DOHH2 (cell line): ENCODE measurements at regions not wholly inside any gene's neighbourhood (a gene's known extent, or its start where the extent isn't known, plus 50 kb on each side); places are given as distances from the start of the nearest gene placed in this dataset.

Experiments
- EZH2phosphoT487 ChIP-seq: fragments of 200-600 bp; sonication (generic); IDR thresholded peaks from 2 replicates; pipeline ENCODE4 v1.6.1; 2017; ENCODE audit warnings: borderline replicate concordance, mild to moderate bottlenecking, antibody characterized with exemption, low read length, moderate library complexity, mixed read lengths
- TF ChIP-seq, protein P1 (sequence below): fragments of 200-600 bp; sonication (generic); IDR thresholded peaks from one replicate; pipeline ENCODE4 v1.5.1; 2014; ENCODE audit warnings: antibody characterized with exemption, mild to moderate bottlenecking, low read depth, low read length; ENCODE audit not compliant: poor library complexity, severe bottlenecking

DNA sequence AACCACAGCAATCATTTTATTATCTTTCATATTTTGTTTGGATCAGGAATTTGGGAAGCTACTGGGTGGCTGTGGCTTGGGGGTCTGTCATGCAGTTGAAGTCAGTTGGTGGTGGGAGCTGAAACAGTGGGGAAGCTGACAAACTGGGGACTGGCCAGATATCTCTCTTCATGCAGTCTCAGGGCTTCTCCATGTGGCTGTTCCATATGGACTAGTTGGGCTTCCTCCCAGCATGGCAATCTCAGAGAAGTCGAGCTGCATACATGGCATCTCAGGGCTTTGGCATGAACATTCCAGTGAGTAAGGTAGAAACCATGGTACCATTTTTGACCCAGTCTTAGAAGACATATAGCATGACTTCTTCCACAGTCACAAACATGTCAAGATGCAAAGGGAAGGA is 274.8 kb downstream of the ENC1 start:
- TF ChIP-seq, protein P1, sequence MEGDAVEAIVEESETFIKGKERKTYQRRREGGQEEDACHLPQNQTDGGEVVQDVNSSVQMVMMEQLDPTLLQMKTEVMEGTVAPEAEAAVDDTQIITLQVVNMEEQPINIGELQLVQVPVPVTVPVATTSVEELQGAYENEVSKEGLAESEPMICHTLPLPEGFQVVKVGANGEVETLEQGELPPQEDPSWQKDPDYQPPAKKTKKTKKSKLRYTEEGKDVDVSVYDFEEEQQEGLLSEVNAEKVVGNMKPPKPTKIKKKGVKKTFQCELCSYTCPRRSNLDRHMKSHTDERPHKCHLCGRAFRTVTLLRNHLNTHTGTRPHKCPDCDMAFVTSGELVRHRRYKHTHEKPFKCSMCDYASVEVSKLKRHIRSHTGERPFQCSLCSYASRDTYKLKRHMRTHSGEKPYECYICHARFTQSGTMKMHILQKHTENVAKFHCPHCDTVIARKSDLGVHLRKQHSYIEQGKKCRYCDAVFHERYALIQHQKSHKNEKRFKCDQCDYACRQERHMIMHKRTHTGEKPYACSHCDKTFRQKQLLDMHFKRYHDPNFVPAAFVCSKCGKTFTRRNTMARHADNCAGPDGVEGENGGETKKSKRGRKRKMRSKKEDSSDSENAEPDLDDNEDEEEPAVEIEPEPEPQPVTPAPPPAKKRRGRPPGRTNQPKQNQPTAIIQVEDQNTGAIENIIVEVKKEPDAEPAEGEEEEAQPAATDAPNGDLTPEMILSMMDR, result no peak
- TF ChIP-seq EZH2phosphoT487, result no peak
